ENCODE measurements at regions not wholly inside any gene's neighbourhood (a gene's known extent, or its start where the extent isn't known, plus 50 kb on each side); places are given as distances from the start of the nearest gene placed in this dataset.

DNA sequence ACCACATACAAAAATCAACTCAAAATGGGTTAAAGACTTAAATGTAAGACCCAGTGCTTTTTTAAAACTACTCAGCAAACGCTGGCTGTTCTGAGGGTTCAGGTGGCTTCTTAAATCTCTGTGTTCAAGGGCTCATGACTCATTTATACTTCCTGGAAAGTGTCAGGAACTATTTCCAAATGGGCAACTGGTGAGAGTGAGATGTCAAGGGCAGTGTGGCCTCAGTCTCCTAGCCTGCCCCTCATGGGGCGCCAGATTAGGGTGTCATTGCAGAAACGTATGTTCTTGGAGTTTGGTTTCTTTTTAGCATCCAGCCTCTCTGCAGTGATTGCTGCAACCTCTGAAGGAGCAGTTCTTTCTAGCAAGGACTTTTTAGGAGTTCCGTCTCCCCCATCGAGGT is 485.4 kb downstream of the TNS1 start:
- Histone ChIP-seq H3K4me3 (no peak overlapping the region), H3K27me3 (no peaks in the 10 kb centered on the region), H3K27ac (no peak overlapping the region), H3K9me3 (no peaks in the 10 kb centered on the region), H3K36me3 (no peaks in the 10 kb centered on the region), H3K4me1 (no peaks in the 10 kb centered on the region)
- WGBS, 2 donors: 70 to 80% methylated on average over 5 of the region's 5 CpGs
- intact Hi-C loops (cut with DNase I): no loop called here
- DNase-seq: no peak
- TF ChIP-seq POLR2A (IDR thresholded peaks at IDR 0.05): no peak
- TF ChIP-seq, protein P1, sequence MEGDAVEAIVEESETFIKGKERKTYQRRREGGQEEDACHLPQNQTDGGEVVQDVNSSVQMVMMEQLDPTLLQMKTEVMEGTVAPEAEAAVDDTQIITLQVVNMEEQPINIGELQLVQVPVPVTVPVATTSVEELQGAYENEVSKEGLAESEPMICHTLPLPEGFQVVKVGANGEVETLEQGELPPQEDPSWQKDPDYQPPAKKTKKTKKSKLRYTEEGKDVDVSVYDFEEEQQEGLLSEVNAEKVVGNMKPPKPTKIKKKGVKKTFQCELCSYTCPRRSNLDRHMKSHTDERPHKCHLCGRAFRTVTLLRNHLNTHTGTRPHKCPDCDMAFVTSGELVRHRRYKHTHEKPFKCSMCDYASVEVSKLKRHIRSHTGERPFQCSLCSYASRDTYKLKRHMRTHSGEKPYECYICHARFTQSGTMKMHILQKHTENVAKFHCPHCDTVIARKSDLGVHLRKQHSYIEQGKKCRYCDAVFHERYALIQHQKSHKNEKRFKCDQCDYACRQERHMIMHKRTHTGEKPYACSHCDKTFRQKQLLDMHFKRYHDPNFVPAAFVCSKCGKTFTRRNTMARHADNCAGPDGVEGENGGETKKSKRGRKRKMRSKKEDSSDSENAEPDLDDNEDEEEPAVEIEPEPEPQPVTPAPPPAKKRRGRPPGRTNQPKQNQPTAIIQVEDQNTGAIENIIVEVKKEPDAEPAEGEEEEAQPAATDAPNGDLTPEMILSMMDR (IDR thresholded peaks at IDR 0.05): no peak

DNA sequence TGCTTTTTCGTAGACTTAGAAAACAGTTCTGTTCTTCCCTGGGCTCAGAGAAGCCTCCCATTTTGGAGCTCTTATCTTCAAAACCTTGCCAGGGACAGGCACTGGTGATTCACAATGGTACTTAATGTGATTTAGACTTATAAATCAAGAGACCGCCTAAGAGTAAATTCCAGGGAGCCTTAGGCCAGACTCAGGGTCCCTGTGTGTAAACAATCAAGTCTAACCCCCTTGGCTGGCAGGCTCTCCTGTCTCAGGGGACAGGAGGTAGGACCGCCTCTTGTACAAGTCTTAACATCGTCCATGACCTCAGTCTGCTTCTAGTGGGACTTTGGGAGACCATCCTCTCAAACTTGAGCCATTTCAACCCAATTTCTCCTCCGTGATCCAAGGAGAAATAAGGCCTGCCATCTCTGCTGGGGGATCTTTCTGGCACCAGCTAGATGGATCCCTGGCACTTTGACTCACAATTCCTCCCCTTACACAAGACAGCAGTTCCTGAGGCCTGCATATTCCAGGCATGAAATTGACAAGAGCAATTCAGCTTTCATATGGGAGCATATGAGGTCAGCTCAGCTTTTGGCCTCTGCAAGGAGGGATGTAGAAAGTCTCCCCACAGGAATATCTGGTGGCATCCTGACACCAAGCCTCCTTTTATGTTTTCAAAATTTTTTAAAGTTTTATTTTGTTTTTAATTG is 487.0 kb downstream of the TNS1 start:
- WGBS, 2 donors: 85 to 92% methylated on average over 4 to 5 of the region's 5 CpGs
- H3K27ac ChIP-seq: no peak overlapping the region
- no peak for TF ChIP-seq POLR2A (IDR thresholded peaks at IDR 0.05)
- peaks cover 0 to 4% (median 4%) of the 10 kb centered on the region in 3 donors for H3K4me1 ChIP-seq
- intact Hi-C loops (cut with DNase I): no loop called here
- H3K9me3 ChIP-seq: no peaks in the 10 kb centered on the region
- no peak for DNase-seq
- no peak overlapping the region for H3K4me3 ChIP-seq
- H3K36me3 ChIP-seq: no peaks in the 10 kb centered on the region
- no peaks in the 10 kb centered on the region for H3K27me3 ChIP-seq

DNA sequence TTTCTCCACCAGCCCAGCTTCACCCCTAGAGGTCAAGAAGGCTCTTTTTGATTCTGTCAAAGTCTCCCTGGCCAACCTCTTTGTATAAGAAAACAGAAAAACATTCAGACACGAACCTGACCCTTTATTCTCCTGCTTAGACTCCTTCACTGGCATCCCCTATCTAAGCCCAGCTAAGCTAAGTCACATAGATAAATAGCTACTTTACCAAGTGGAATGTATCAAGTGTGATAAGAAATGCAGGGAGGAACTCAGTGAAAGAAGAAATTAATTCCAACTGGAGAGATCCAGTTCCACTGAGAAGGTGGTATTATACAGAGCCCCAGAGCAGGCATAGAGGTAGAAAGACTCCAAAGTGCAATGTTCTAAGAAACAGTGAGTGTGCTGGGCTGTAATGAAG is 489.5 kb downstream of the TNS1 start:
- intact Hi-C loops (cut with DNase I): loop anchor here (5.0 kb wide), 1 partner anchor 816 kb away; the partner anchor contains the start of gene IGFBP5
- no peaks in the 10 kb centered on the region for H3K9me3 ChIP-seq
- no peak for TF ChIP-seq POLR2A (IDR thresholded peaks at IDR 0.05)
- TF ChIP-seq, protein P1 (IDR thresholded peaks at IDR 0.05): no peak
- peaks cover 0 to 10% (median 6%) of the 10 kb centered on the region in 3 donors for H3K4me1 ChIP-seq
- no peaks in the 10 kb centered on the region for H3K36me3 ChIP-seq
- H3K4me3 ChIP-seq: no peak overlapping the region
- no peak for DNase-seq
- whole genome bisulfite sequencing, 2 donors: 38 to 58% methylated on average over 1 of the region's 1 CpG
- no peaks in the 10 kb centered on the region for H3K27me3 ChIP-seq
- no peak overlapping the region for H3K27ac ChIP-seq

DNA sequence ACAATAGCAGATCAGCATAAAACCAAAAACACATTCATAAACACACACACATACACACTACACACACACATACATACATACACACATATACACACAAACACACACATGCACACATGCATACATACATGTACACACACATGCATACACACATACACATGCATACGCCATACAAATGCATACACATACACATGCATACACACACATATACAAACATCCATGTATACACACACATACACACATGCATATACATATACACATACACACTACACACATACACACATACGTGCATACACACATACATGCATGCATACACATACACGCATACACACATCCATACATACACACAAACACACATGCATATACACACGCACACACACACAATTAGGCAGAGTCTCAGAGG is 490.1 kb downstream of the TNS1 start:
- H3K9me3 ChIP-seq: no peaks in the 10 kb centered on the region
- H3K4me1 ChIP-seq: peaks cover 0 to 10% (median 6%) of the 10 kb centered on the region in 3 donors
- H3K4me3 ChIP-seq: no peak overlapping the region
- H3K36me3 ChIP-seq: no peaks in the 10 kb centered on the region
- intact Hi-C loops (cut with DNase I): loop anchor here (5.0 kb wide), 1 partner anchor 815 kb away; the partner anchor contains the start of gene IGFBP5
- WGBS, 2 donors: 72 to 80% methylated on average over 4 of the region's 4 CpGs
- H3K27me3 ChIP-seq: no peaks in the 10 kb centered on the region
- H3K27ac ChIP-seq: no peak overlapping the region
- DNase-seq: no peak
- TF ChIP-seq, protein P1 (IDR thresholded peaks at IDR 0.05): no peak
- TF ChIP-seq POLR2A (IDR thresholded peaks at IDR 0.05): no peak

DNA sequence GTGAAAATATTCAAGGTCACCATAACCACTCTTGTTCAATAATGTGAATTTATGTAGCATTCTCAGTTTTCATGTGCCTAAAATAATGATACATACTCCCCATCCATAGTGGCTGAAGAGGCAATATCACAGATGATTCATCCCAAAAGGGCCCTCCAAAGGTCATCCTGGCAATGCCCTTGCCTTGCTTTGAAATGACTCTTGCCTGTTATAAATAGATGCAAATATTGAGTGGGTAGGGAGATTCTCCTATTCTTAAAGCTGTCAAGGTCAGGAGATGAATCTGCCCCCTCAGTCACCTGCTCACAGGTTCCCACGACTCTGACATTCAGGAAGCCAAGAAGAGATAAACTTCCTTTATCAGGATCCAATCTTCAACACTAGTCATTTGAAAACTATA is 490.5 kb downstream of the TNS1 start:
- TF ChIP-seq, protein P1 (IDR thresholded peaks at IDR 0.05): no peak
- no peak for TF ChIP-seq POLR2A (IDR thresholded peaks at IDR 0.05)
- intact Hi-C loops (cut with DNase I): loop anchor here (5.0 kb wide), 1 partner anchor 815 kb away; the partner anchor contains the start of gene IGFBP5
- Histone ChIP-seq H3K27me3 (no peaks in the 10 kb centered on the region), H3K9me3 (no peaks in the 10 kb centered on the region), H3K4me3 (no peak overlapping the region), H3K27ac (no peak overlapping the region), H3K4me1 (peaks cover 0 to 10% (median 6%) of the 10 kb centered on the region in 3 donors), H3K36me3 (no peaks in the 10 kb centered on the region)
- 38 to 60% methylated on average over 1 of the region's 1 CpG for WGBS, 2 donors
- DNase-seq: no peak
